Trophoblast cell (in vitro differentiated cells and primary cell): ENCODE measurements at regions not wholly inside any gene's neighbourhood (a gene's known extent, or its start where the extent isn't known, plus 50 kb on each side); places are given as distances from the start of the nearest gene placed in this dataset.

Experiments used
- DNase-seq, 2 donors: peaks; one replicate each; pipeline ENCODE4 v3.0.0-alpha.2; 2016
- H2AFZ ChIP-seq: 2 replicates; pipeline ENCODE4 v1.6.1; 2013; ENCODE audit warnings: low read length, moderate library complexity, mild to moderate bottlenecking; ENCODE audit not compliant: insufficient read depth, poor library complexity
- H2AK5ac ChIP-seq: 2 replicates; pipeline ENCODE4 v1.6.1; 2013; ENCODE audit warnings: mild to moderate bottlenecking, low read length
- H2BK120ac ChIP-seq: 2 replicates; pipeline ENCODE4 v1.6.1; 2013; ENCODE audit warnings: low read length, mild to moderate bottlenecking, moderate library complexity; ENCODE audit not compliant: insufficient read depth, poor library complexity
- H2BK12ac ChIP-seq: 2 replicates; pipeline ENCODE4 v1.6.1; 2013; ENCODE audit warnings: mild to moderate bottlenecking, low read length, moderate library complexity
- H2BK5ac ChIP-seq: 2 replicates; pipeline ENCODE4 v1.6.1; 2013; ENCODE audit warnings: low read length, low read depth, moderate library complexity, mild to moderate bottlenecking; ENCODE audit not compliant: poor library complexity
- H3K14ac ChIP-seq: 2 replicates; pipeline ENCODE4 v1.6.1; 2013; ENCODE audit warnings: mild to moderate bottlenecking, low read length
- H3K18ac ChIP-seq: 2 replicates; pipeline ENCODE4 v1.6.1; 2013; ENCODE audit warnings: mild to moderate bottlenecking, low read length
- H3K23ac ChIP-seq: 2 replicates; pipeline ENCODE4 v1.6.1; 2013; ENCODE audit warnings: low read length
- H3K27ac ChIP-seq: 2 replicates; pipeline ENCODE4 v1.5.1; 2013; ENCODE audit warnings: low read depth, mild to moderate bottlenecking, inconsistent platforms, low read length, moderate library complexity
- H3K27me3 ChIP-seq: 2 replicates; pipeline ENCODE4 v1.6.1; 2013; ENCODE audit warnings: inconsistent platforms, mild to moderate bottlenecking, low read length, moderate library complexity; ENCODE audit not compliant: insufficient read depth
- H3K36me3 ChIP-seq, 2 experiments: 1 replicate in 1 of 2; 2 replicates in 1 of 2; pipeline ENCODE4 v1.6.1; 2013; ENCODE audit warnings: low read length in 2 of 2, mild to moderate bottlenecking in 2 of 2, moderate library complexity in 1 of 2; ENCODE audit not compliant: insufficient read depth in 2 of 2, control insufficient read depth in 1 of 2
- H3K4ac ChIP-seq: 2 replicates; pipeline ENCODE4 v1.6.1; 2013; ENCODE audit warnings: low read depth, mild to moderate bottlenecking, low read length, moderate library complexity
- H3K4me1 ChIP-seq, 2 experiments: 1 replicate in 1 of 2; 2 replicates in 1 of 2; pipeline ENCODE4 v1.6.1; 2013; ENCODE audit warnings: low read length in 2 of 2, mild to moderate bottlenecking in 2 of 2, moderate library complexity in 1 of 2; ENCODE audit not compliant: insufficient read depth in 2 of 2, control insufficient read depth in 1 of 2
- H3K4me2 ChIP-seq: 2 replicates; pipeline ENCODE4 v1.6.1; 2013; ENCODE audit warnings: inconsistent platforms, mild to moderate bottlenecking, low read length, moderate library complexity
- H3K4me3 ChIP-seq: 2 replicates; pipeline ENCODE4 v1.5.1; 2013; ENCODE audit warnings: mild to moderate bottlenecking, low read depth, low read length, inconsistent platforms
- H3K79me1 ChIP-seq: one replicate; pipeline ENCODE4 v1.6.1; 2013; ENCODE audit warnings: low read length
- H3K79me2 ChIP-seq: 2 replicates; pipeline ENCODE4 v1.6.1; 2013; ENCODE audit warnings: low read length, mild to moderate bottlenecking; ENCODE audit not compliant: control insufficient read depth, insufficient read depth, poor library complexity
- H3K9ac ChIP-seq: 2 replicates; pipeline ENCODE4 v1.6.1; 2013; ENCODE audit warnings: mild to moderate bottlenecking, low read length
- H3K9me3 ChIP-seq: 2 replicates; pipeline ENCODE4 v1.6.1; 2013; ENCODE audit warnings: low read depth, mild to moderate bottlenecking, control low read depth, inconsistent platforms, low read length; ENCODE audit not compliant: insufficient read depth
- H4K12ac ChIP-seq: 2 replicates; pipeline ENCODE4 v1.6.1; 2013; ENCODE audit warnings: low read depth, mild to moderate bottlenecking, low read length, moderate library complexity
- H4K8ac ChIP-seq: 2 replicates; pipeline ENCODE4 v1.6.1; 2013; ENCODE audit warnings: low read depth, mild to moderate bottlenecking, low read length, moderate library complexity
- H4K91ac ChIP-seq: one replicate; pipeline ENCODE4 v1.6.1; 2013; ENCODE audit warnings: low read depth, mild to moderate bottlenecking, low read length, moderate library complexity
- WGBS: extraction: QIAGEN DNeasy Blood & Tissue Kit; methylation state at CpG from one replicate; pipeline ENCODE4 v1.1.7; 2013; ENCODE audit warnings: missing lambda C conversion rate; ENCODE audit not compliant: insufficient read length, insufficient coverage; ENCODE audit errors: extremely low coverage; 5-methylcytosine and 5-hydroxymethylcytosine counted together

GRCh38 chr10:5587151-5588079, 62.7 kb downstream of the CALML3 start:
- Histone ChIP-seq H3K14ac (peak overlapping the region; percentile 96), H2BK120ac (peak overlapping the region; percentile 89), H2BK5ac (peak overlapping the region; percentile 94), H3K9ac (peak overlapping the region; percentile 0), H3K4me2 (no peak overlapping the region), H3K27me3 (no peaks in the 10 kb centered on the region), H4K8ac (peak overlapping the region; percentile 72), H2AK5ac (peak overlapping the region; percentile 99), H4K91ac (peak overlapping the region; percentile 99), H3K23ac (no peak overlapping the region), H3K4me1 (peaks cover 74 to 85% of the 10 kb centered on the region in 2 experiments), H3K4me3 (no peak overlapping the region), H3K18ac (peak overlapping the region; percentile 85), H4K12ac (peak overlapping the region; percentile 68), H3K79me2 (peaks cover 32% of the 10 kb centered on the region), H2AFZ (peak overlapping the region; percentile 4), H3K27ac (peak overlapping the region; percentile 99), H3K79me1 (peaks cover 92% of the 10 kb centered on the region), H2BK12ac (peak overlapping the region; percentile 99), H3K4ac (peak overlapping the region; percentile 69), H3K36me3 (no peaks in the 10 kb centered on the region), H3K9me3 (no peaks in the 10 kb centered on the region)
- DNase-seq, result no peak
- no CpG with 5 or more reads among the region's 25 CpGs for WGBS

GRCh38 chr10:5588080-5588453, 63.3 kb downstream of the CALML3 start:
- Histone ChIP-seq H3K9me3 (no peaks in the 10 kb centered on the region), H2AFZ (peak overlapping the region; percentile 4), H2BK120ac (peak overlapping the region; percentile 89), H3K4me3 (no peak overlapping the region), H4K91ac (peak overlapping the region; percentile 99), H3K36me3 (no peaks in the 10 kb centered on the region), H2BK12ac (peak overlapping the region; percentile 99), H4K8ac (peak overlapping the region; percentile 72), H3K23ac (no peak overlapping the region), H3K4me2 (no peak overlapping the region), H3K79me2 (peaks cover 36% of the 10 kb centered on the region), H3K27me3 (no peaks in the 10 kb centered on the region), H3K18ac (peak overlapping the region; percentile 58), H3K9ac (no peak overlapping the region), H3K4me1 (peaks cover 72 to 78% of the 10 kb centered on the region in 2 experiments), H2AK5ac (peak overlapping the region; percentile 99), H3K4ac (peak overlapping the region; percentile 69), H3K79me1 (peaks cover 90% of the 10 kb centered on the region), H4K12ac (peak overlapping the region; percentile 68), H2BK5ac (peak overlapping the region; percentile 94), H3K14ac (peak overlapping the region; percentile 96), H3K27ac (peak overlapping the region; percentile 99)
- DNase-seq, result no peak
- WGBS, result no CpG with 5 or more reads among the region's 6 CpGs

DNA sequence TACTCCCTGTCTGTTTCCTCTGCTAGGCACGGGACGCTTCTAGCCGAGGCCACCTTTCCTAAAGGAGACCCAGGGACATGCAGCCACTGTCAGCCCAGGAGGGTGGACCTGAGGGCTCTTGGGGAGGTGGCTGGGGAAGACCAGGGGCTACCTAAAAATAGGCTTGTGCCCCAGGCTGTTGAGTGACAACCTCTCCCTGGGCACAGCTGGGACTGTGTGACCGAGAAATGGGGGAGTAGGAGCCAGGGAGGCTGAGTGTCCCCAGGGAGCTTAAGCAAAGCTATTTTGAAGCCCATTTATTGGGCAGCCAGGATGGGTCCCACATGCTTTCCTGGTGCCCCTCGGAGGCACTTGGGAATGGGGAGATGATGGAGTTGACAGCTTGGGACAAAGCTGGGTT, 63.8 kb downstream of the CALML3 start:
- peak overlapping the region; percentile 94 for H2BK5ac ChIP-seq
- H3K79me2 ChIP-seq, result peaks cover 35% of the 10 kb centered on the region
- H2AK5ac ChIP-seq, result peak overlapping the region; percentile 99
- H3K4me2 ChIP-seq, result no peak overlapping the region
- H3K36me3 ChIP-seq, result no peaks in the 10 kb centered on the region
- peak overlapping the region; percentile 58 for H3K18ac ChIP-seq
- WGBS, result no CpG with 5 or more reads among the region's 5 CpGs
- no peak overlapping the region for H3K9ac ChIP-seq
- H2BK120ac ChIP-seq, result peak overlapping the region; percentile 89
- peaks cover 88% of the 10 kb centered on the region for H3K79me1 ChIP-seq
- H3K14ac ChIP-seq, result peak overlapping the region; percentile 96
- H3K27me3 ChIP-seq, result no peaks in the 10 kb centered on the region
- peak overlapping the region; percentile 99 for H3K27ac ChIP-seq
- peak overlapping the region; percentile 99 for H4K91ac ChIP-seq
- H3K9me3 ChIP-seq, result no peaks in the 10 kb centered on the region
- no peak overlapping the region for H4K12ac ChIP-seq
- H3K23ac ChIP-seq, result no peak overlapping the region
- peak overlapping the region; percentile 50 for H3K4ac ChIP-seq
- H3K4me1 ChIP-seq, result peaks cover 70 to 76% of the 10 kb centered on the region in 2 experiments
- H2BK12ac ChIP-seq, result peak overlapping the region; percentile 99
- no peak for DNase-seq
- no peak overlapping the region for H3K4me3 ChIP-seq
- no peak overlapping the region for H2AFZ ChIP-seq
- peak overlapping the region; percentile 72 for H4K8ac ChIP-seq
